ENCODE measurements at regions not wholly inside any gene's neighbourhood (a gene's known extent, or its start where the extent isn't known, plus 50 kb on each side); places are given as distances from the start of the nearest gene placed in this dataset.

GRCh38 chr4:75107755-75108612 lies 175.1 kb downstream of the PARM1 start:
- no peak for DNase-seq

GRCh38 chr4:75102787-75103085 lies 169.8 kb downstream of the PARM1 start:
- no peak for DNase-seq

GRCh38 chr4:75101906-75102786 lies 169.2 kb downstream of the PARM1 start:
- no peak for DNase-seq
